OCI-LY7 (cell line): ENCODE measurements at regions not wholly inside any gene's neighbourhood (a gene's known extent, or its start where the extent isn't known, plus 50 kb on each side); places are given as distances from the start of the nearest gene placed in this dataset.

Source experiments
- BruUV-seq: library from RNA; stranded (reverse); fragments of 400-500 nt; replicated peaks from 2 replicates; lab custom pipeline; 2021; lab: Mats Ljungman, UMichigan
- CTCF ChIA-PET: fragments of 300-600 bp; sonication (Branson Sonifier 250); formaldehyde crosslinking; loops from one replicate; lab custom pipeline; 2022; ENCODE audit warnings: antibody characterized with exemption; ENCODE audit not compliant: unreplicated experiment; lab: Charles Lee
- POLR2A ChIA-PET: fragments of 300-600 bp; sonication (Branson Sonifier 250); formaldehyde crosslinking; loops from one replicate; lab custom pipeline; 2022; ENCODE audit warnings: antibody characterized with exemption; lab: Charles Lee
- DNase-seq: peaks from one replicate; pipeline ENCODE4 v3.0.0-alpha.2; 2015; ENCODE audit warnings: low spot score
- H2AFZ ChIP-seq: fragments of 200-600 bp; sonication (generic), shearing (Covaris generic); 2 replicates; pipeline ENCODE4 v1.6.1; 2014; ENCODE audit warnings: mild to moderate bottlenecking, antibody characterized with exemption, low read length, moderate library complexity
- H3K27ac ChIP-seq: fragments of 200-600 bp; sonication (generic); 2 replicates; pipeline ENCODE4 v1.5.1; 2014; ENCODE audit warnings: mixed run types, low read depth, mild to moderate bottlenecking, moderate library complexity, low read length, inconsistent platforms; ENCODE audit not compliant: poor library complexity, severe bottlenecking
- H3K36me3 ChIP-seq: fragments of 200-600 bp; sonication (generic); 2 replicates; pipeline ENCODE4 v1.6.1; 2014; ENCODE audit warnings: mild to moderate bottlenecking, antibody characterized with exemption, low read length, moderate library complexity, mixed read lengths; ENCODE audit not compliant: insufficient read depth
- H3K4me1 ChIP-seq: fragments of 200-600 bp; sonication (generic); 2 replicates; pipeline ENCODE4 v1.5.1; 2014; ENCODE audit warnings: mild to moderate bottlenecking, low read length; ENCODE audit not compliant: insufficient read depth, poor library complexity, severe bottlenecking
- H3K4me2 ChIP-seq: fragments of 200-600 bp; sonication (generic); 2 replicates; pipeline ENCODE4 v1.6.1; 2014; ENCODE audit warnings: mild to moderate bottlenecking, low read length
- H3K4me3 ChIP-seq: fragments of 200-600 bp; sonication (generic); 2 replicates; pipeline ENCODE4 v1.5.1; 2014; ENCODE audit warnings: mild to moderate bottlenecking, low read depth, low read length; ENCODE audit not compliant: poor library complexity, severe bottlenecking
- H3K79me2 ChIP-seq: fragments of 200-600 bp; sonication (generic); 2 replicates; pipeline ENCODE4 v1.6.1; 2016; ENCODE audit warnings: low read depth, mild to moderate bottlenecking, low read length, moderate library complexity, mixed read lengths; ENCODE audit not compliant: insufficient read depth
- H3K9me2 ChIP-seq: fragments of 200-600 bp; sonication (generic); 2 replicates; pipeline ENCODE4 v1.6.1; 2016; ENCODE audit warnings: mild to moderate bottlenecking, low read length, mixed read lengths; ENCODE audit not compliant: insufficient read depth
- H3K9me3 ChIP-seq: fragments of 200-600 bp; sonication (generic); 2 replicates; pipeline ENCODE4 v1.6.1; 2014; ENCODE audit warnings: mild to moderate bottlenecking, mixed run types, low read length, mixed read lengths
- H4K20me1 ChIP-seq: fragments of 200-600 bp; sonication (generic); 2 replicates; pipeline ENCODE4 v1.6.1; 2014; ENCODE audit warnings: mild to moderate bottlenecking, antibody characterized with exemption, low read length, moderate library complexity, mixed read lengths; ENCODE audit not compliant: insufficient read depth
- EZH2phosphoT487 ChIP-seq: fragments of 200-600 bp; sonication (generic); IDR thresholded peaks from 2 replicates; pipeline ENCODE4 v1.6.1; 2018; ENCODE audit warnings: low read depth, borderline replicate concordance, mild to moderate bottlenecking, mixed run types, antibody characterized with exemption, low read length, moderate library complexity, mixed read lengths
- intact Hi-C: fragments of 100-400 bp; cut with micrococcal nuclease; formaldehyde crosslinking; loops from one replicate; pipeline ENCODE4 v1.10.0; 2022; ENCODE audit not compliant: unreplicated experiment
- TF ChIP-seq, protein P1 (sequence below): fragments of 200-600 bp; sonication (generic); conservative IDR thresholded peaks from 2 replicates; pipeline ENCODE4 v1.5.1; 2014; ENCODE audit warnings: mild to moderate bottlenecking, antibody characterized with exemption, low read length, moderate library complexity, mixed read lengths

DNA sequence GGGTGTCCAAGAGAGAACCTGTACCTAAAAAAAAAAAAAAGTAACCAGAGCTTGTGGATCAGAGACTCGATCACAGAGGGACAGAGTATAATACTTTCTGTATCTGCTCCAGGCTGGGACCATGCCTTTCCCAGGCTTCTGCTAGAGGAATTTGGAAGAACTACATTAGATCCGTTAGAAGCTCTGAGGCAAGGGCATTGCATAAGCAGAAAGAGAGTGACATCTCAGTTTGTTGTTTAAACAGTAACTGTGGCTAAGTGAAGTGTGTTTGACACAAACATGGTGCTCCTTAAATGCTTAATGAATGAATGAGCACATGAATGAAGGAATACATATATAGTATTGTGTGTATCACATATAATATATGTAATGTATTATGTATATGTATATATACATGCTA, 131.2 kb downstream of the HS3ST3B1 start:
- H2AFZ ChIP-seq, result no peak overlapping the region
- no peak overlapping the region for H3K4me2 ChIP-seq
- ChIA-PET POLR2A (no interaction called here), CTCF (no interaction called here)
- H3K9me2 ChIP-seq, result no peaks in the 10 kb centered on the region
- no peaks in the 10 kb centered on the region for H3K79me2 ChIP-seq
- peaks cover 55% of the 10 kb centered on the region for H3K4me1 ChIP-seq
- H3K27ac ChIP-seq, result no peak overlapping the region
- no peaks in the 10 kb centered on the region for H4K20me1 ChIP-seq
- no peaks in the 10 kb centered on the region for H3K36me3 ChIP-seq
- H3K9me3 ChIP-seq, result peaks cover 3% of the 10 kb centered on the region; the same call in 1 of the 2 replicates
- intact Hi-C loops, result no loop called here
- TF ChIP-seq, protein P1, sequence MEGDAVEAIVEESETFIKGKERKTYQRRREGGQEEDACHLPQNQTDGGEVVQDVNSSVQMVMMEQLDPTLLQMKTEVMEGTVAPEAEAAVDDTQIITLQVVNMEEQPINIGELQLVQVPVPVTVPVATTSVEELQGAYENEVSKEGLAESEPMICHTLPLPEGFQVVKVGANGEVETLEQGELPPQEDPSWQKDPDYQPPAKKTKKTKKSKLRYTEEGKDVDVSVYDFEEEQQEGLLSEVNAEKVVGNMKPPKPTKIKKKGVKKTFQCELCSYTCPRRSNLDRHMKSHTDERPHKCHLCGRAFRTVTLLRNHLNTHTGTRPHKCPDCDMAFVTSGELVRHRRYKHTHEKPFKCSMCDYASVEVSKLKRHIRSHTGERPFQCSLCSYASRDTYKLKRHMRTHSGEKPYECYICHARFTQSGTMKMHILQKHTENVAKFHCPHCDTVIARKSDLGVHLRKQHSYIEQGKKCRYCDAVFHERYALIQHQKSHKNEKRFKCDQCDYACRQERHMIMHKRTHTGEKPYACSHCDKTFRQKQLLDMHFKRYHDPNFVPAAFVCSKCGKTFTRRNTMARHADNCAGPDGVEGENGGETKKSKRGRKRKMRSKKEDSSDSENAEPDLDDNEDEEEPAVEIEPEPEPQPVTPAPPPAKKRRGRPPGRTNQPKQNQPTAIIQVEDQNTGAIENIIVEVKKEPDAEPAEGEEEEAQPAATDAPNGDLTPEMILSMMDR, result no peak
- no peak for TF ChIP-seq EZH2phosphoT487
- no peak overlapping the region for H3K4me3 ChIP-seq
- DNase-seq, result no peak
- no TSS peak for BruUV-seq

GRCh38 chr17:14429084-14429483, 128.2 kb downstream of the HS3ST3B1 start:
- Histone ChIP-seq H3K4me1 (peaks cover 47% of the 10 kb centered on the region), H3K4me2 (peak overlapping the region; percentile 85)

More at GRCh38 chr17:14429084-14429483, 128.2 kb downstream of the HS3ST3B1 start:
- BruUV-seq, result no TSS peak
- intact Hi-C loops, result loop anchor here (2.0 to 10.0 kb wide), 4 partner anchors 70 to 356 kb away; no protein-coding TSS in a partner anchor
- DNase-seq, result peak; percentile 42
- H2AFZ ChIP-seq, result peak overlapping the region; percentile 86; the same call in 1 of the 2 replicates
- H3K79me2 ChIP-seq, result no peaks in the 10 kb centered on the region
- no peaks in the 10 kb centered on the region for H4K20me1 ChIP-seq
- peak overlapping the region; percentile 98 for H3K27ac ChIP-seq
- CTCF ChIA-PET, result interaction anchor here (1.4 kb wide), 1 partner anchor 68 kb away, joined by 3 read pairs; no protein-coding TSS in a partner anchor
- no peaks in the 10 kb centered on the region for H3K9me2 ChIP-seq
- H3K9me3 ChIP-seq, result peaks cover 3% of the 10 kb centered on the region; the same call in 1 of the 2 replicates
- POLR2A ChIA-PET, result interaction anchor here (0.6 to 2.0 kb wide), 6 partner anchors 9 to 125 kb away, joined by 3 to 6 read pairs (median 4); no protein-coding TSS in a partner anchor
- no peak for TF ChIP-seq EZH2phosphoT487
- TF ChIP-seq, protein P1, result no peak
- no peaks in the 10 kb centered on the region for H3K36me3 ChIP-seq
- H3K4me3 ChIP-seq, result peak overlapping the region; percentile 56
